ENCODE measurements at regions not wholly inside any gene's neighbourhood (a gene's known extent, or its start where the extent isn't known, plus 50 kb on each side); places are given as distances from the start of the nearest gene placed in this dataset.
"Not testable (repeated sequence)": the region's sequence is repeated elsewhere in the genome, so short reads cannot be mapped to it uniquely, and the experiment has no call there.

DNA sequence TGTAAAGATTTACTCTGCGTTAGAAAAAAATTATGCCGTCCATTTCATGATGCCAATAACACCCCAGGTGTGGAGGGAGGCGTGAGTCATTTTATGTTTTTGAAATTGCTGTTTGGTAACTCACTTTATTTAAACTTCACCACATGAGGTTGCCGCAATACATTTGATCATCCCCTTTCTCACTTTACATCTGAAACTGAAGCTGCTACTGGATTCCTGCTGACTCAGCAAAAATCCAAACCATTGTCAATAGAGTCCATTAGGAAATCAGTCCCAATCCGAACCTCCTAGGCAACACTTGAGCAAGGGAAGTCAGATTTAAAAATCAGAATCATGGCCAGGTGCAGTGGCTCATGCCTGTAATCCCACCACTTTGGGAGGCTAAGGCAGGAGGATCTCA is 136.6 kb upstream of the SVIL start:
- Histone ChIP-seq H3K27me3 (replicated peaks in 1 of 2; ENCODE audit: control insufficient read depth in 2 of 2, insufficient read depth in 2 of 2, low read length in 1 of 2) (no peaks in the 10 kb centered on the region), H3K4me2 (ENCODE audit: control insufficient read depth, insufficient read depth) (no peak overlapping the region), H3K27ac (ENCODE audit: control insufficient read depth, insufficient read depth) (no peak overlapping the region), H3K79me2 (ENCODE audit: control insufficient read depth, insufficient read depth, low read length) (no peaks in the 10 kb centered on the region), H3K9ac (ENCODE audit: control insufficient read depth, insufficient read depth, low read length) (no peak overlapping the region), H3K4me1 (ENCODE audit: control insufficient read depth, insufficient read depth, low read length) (no peaks in the 10 kb centered on the region), H3K9me3 (replicated peaks; ENCODE audit: control insufficient read depth, insufficient read depth, low read length) (no peaks in the 10 kb centered on the region; the same call in 2 of the 3 replicates), H3K36me3 (ENCODE audit: control insufficient read depth in 2 of 2, insufficient read depth in 2 of 2, low read length in 1 of 2) (no peaks in the 10 kb centered on the region), H3K4me3 (no peak overlapping the region), H4K20me1 (ENCODE audit: control insufficient read depth, insufficient read depth) (no peaks in the 10 kb centered on the region), H2AFZ (ENCODE audit: control insufficient read depth, low read depth, low read length) (no peak overlapping the region)
- DNase-seq (ENCODE audit: low read depth, low spot score) (no peak), FAIRE-seq (no peak), ATAC-seq (no peak)
- intact Hi-C loops (cut with micrococcal nuclease; ENCODE audit: unreplicated experiment), result no loop called here
- ChIA-PET SMC1A (ENCODE audit: uncharacterized antibody, unreplicated experiment) (no interaction called here), CTCF (no interaction called here), POLR2A (no interaction called here), RAD21 (ENCODE audit: unreplicated experiment) (no interaction called here)
- no TSS peak for BruUV-seq (replicated peaks)
- in situ Hi-C loops (cut with MboI), result no loop called here
- TF ChIP-seq JUND (IDR thresholded peaks at IDR 0.05; ENCODE audit: low read depth, low read length) (no peak), ZNF207 (IDR thresholded peaks at IDR 0.05; ENCODE audit: borderline replicate concordance) (no peak), GATAD2B (conservative IDR thresholded peaks at IDR 0.05; ENCODE audit: low read depth) (no peak)
- WGBS (ENCODE audit: insufficient coverage, insufficient replicate concordance, low lambda C conversion rate, missing lambda C conversion rate), result 53% methylated on average over 5 of the region's 5 CpGs

DNA sequence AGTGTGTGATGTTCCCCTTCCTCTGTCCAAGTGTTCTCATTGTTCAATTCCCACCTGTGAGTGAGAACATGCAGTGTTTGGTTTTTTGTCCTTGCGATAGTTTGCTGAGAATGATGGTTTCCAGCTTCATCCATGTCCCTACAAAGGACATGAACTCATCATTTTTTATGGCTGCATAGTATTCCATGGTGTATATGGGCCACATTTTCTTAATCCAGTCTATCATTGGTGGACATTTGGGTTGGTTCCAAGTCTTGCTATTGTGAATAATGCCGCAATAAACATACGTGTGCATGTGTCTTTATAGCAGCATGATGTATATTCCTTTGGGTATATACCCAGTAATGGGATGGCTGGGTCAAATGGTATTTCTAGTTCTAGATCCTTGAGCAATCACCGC is 134.5 kb upstream of the SVIL start:
- WGBS (ENCODE audit: insufficient coverage, insufficient replicate concordance, low lambda C conversion rate, missing lambda C conversion rate), result 38% methylated on average over 3 of the region's 4 CpGs
- H3K4me3 ChIP-seq; SMC1A ChIA-PET (ENCODE audit: uncharacterized antibody, unreplicated experiment); H3K4me1 ChIP-seq (ENCODE audit: control insufficient read depth, insufficient read depth, low read length); intact Hi-C loops (cut with micrococcal nuclease; ENCODE audit: unreplicated experiment); H3K79me2 ChIP-seq (ENCODE audit: control insufficient read depth, insufficient read depth, low read length); H3K36me3 ChIP-seq (ENCODE audit: control insufficient read depth in 2 of 2, insufficient read depth in 2 of 2, low read length in 1 of 2); ATAC-seq; H3K27ac ChIP-seq (ENCODE audit: control insufficient read depth, insufficient read depth); H3K27me3 ChIP-seq (replicated peaks in 1 of 2; ENCODE audit: control insufficient read depth in 2 of 2, insufficient read depth in 2 of 2, low read length in 1 of 2); in situ Hi-C loops (cut with MboI); H2AFZ ChIP-seq (ENCODE audit: control insufficient read depth, low read depth, low read length); H3K9ac ChIP-seq (ENCODE audit: control insufficient read depth, insufficient read depth, low read length); POLR2A ChIA-PET; FAIRE-seq; H4K20me1 ChIP-seq (ENCODE audit: control insufficient read depth, insufficient read depth); DNase-seq (ENCODE audit: low read depth, low spot score); RAD21 ChIA-PET (ENCODE audit: unreplicated experiment); BruUV-seq (replicated peaks); H3K9me3 ChIP-seq (replicated peaks; ENCODE audit: control insufficient read depth, insufficient read depth, low read length); CTCF ChIA-PET; H3K4me2 ChIP-seq (ENCODE audit: control insufficient read depth, insufficient read depth): not testable (repeated sequence)
